ENCODE measurements at regions not wholly inside any gene's neighbourhood (a gene's known extent, or its start where the extent isn't known, plus 50 kb on each side); places are given as distances from the start of the nearest gene placed in this dataset.

DNA sequence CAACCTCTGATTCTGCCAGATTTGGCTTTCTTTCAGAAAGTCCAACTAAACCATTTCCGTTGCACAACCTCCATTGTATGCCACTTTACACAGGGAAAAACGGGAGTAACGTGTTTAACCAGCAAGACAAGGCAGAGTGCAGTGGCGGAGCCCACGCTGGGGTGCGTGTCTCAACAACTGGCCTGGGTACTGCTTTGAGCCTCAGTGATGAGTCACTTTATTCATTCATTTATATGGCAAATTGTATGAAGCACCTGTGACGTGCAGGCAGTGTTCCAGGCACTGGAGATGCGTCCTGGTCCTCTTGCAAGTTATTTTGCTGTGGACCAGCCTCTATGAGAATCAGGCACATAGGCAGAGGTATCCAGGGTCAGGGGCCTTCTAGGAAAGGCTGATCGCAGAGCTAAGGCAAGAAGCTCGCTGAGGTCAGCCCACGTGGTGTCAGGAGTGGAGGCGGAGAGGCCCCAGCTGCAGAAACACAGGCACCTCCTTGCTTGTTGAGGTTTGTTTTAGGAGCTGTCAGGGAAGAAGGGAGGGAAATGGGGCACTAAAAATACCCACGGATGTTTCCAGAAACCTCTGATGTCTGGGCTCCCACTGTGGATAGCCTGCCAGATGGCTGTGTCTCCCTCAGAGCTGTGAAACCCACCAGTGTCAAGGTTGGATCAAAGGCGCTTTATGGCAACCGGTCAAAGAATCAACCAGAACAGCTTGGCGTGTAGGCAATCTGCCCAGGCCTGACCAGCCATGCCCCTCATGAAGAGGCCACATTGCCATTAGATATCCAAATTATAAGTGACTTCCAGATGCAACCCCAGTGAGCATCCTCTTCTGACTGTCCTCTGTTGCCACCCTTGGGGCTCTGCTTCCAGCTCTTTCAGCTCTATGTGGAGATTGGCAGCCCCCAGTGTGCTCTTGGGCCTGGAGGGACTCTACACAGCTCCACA is 157.2 kb downstream of the CD83 start:
- intact Hi-C loops (cut with DNase I): no loop called here
- peaks cover 0 to 8% of the 10 kb centered on the region in 2 donors for H3K9me3 ChIP-seq
- DNase-seq (ENCODE audit: low spot score in 2 of 2): no peak
- no peak overlapping the region for H3K27ac ChIP-seq
- H3K4me1 ChIP-seq: peaks cover 5 to 11% of the 10 kb centered on the region in 2 donors
- no peaks in the 10 kb centered on the region for H3K27me3 ChIP-seq
- TF ChIP-seq, protein P1, sequence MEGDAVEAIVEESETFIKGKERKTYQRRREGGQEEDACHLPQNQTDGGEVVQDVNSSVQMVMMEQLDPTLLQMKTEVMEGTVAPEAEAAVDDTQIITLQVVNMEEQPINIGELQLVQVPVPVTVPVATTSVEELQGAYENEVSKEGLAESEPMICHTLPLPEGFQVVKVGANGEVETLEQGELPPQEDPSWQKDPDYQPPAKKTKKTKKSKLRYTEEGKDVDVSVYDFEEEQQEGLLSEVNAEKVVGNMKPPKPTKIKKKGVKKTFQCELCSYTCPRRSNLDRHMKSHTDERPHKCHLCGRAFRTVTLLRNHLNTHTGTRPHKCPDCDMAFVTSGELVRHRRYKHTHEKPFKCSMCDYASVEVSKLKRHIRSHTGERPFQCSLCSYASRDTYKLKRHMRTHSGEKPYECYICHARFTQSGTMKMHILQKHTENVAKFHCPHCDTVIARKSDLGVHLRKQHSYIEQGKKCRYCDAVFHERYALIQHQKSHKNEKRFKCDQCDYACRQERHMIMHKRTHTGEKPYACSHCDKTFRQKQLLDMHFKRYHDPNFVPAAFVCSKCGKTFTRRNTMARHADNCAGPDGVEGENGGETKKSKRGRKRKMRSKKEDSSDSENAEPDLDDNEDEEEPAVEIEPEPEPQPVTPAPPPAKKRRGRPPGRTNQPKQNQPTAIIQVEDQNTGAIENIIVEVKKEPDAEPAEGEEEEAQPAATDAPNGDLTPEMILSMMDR (IDR thresholded peaks at IDR 0.05): no peak
- H3K36me3 ChIP-seq: no peaks in the 10 kb centered on the region
- no peak overlapping the region for H3K4me3 ChIP-seq

DNA sequence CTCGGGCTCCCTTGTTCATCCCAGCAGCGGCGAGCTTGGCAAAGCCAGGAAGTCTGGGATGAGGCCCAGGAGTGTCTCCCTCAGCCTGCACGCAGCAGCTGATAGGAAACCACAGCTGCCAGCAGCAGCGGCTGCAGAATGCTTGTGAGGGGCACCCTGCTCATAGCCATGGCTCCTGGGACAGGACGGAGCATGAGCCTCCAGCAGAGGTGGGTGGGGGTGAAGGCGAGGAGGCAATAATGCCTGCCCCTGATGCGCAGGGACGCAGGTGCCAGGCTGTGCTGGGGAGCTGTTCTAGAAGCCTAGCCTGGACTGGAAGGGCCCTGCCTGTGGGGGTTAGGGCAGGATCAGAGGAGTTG is 157.9 kb downstream of the CD83 start:
- intact Hi-C loops (cut with DNase I): no loop called here
- Histone ChIP-seq H3K27me3 (no peaks in the 10 kb centered on the region), H3K4me3 (no peak overlapping the region), H3K36me3 (no peaks in the 10 kb centered on the region), H3K27ac (no peak overlapping the region), H3K9me3 (peaks cover 0 to 13% of the 10 kb centered on the region in 2 donors), H3K4me1 (peaks cover 5 to 11% of the 10 kb centered on the region in 2 donors)
- no peak for DNase-seq (ENCODE audit: low spot score in 2 of 2)
- TF ChIP-seq, protein P1 (IDR thresholded peaks at IDR 0.05): no peak

DNA sequence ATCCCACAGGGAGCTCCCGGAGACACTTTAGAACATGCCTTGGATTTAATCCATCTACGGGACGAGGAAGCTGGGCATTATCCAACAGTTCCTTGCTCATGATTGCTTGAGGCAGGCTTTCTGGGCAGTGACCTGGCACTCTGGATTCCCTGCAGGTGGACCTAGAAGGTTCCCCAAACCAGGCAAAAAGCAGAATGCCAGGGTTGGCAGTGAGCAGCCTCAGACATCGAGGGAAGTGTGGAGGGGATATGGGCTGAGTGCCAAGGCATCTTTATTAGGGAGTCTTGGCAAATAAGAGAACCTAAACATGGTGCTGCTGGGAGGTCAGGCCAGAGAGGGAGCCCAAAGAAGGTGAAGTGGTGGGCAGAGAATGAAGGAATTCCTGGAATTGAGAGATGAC is 158.5 kb downstream of the CD83 start:
- TF ChIP-seq, protein P1 (IDR thresholded peaks at IDR 0.05): no peak
- intact Hi-C loops (cut with DNase I): no loop called here
- Histone ChIP-seq H3K27ac (no peak overlapping the region), H3K9me3 (peaks cover 0 to 13% of the 10 kb centered on the region in 2 donors), H3K27me3 (no peaks in the 10 kb centered on the region), H3K4me3 (no peak overlapping the region), H3K4me1 (peaks cover 5 to 11% of the 10 kb centered on the region in 2 donors), H3K36me3 (no peaks in the 10 kb centered on the region)
- no peak for DNase-seq (ENCODE audit: low spot score in 2 of 2)

DNA sequence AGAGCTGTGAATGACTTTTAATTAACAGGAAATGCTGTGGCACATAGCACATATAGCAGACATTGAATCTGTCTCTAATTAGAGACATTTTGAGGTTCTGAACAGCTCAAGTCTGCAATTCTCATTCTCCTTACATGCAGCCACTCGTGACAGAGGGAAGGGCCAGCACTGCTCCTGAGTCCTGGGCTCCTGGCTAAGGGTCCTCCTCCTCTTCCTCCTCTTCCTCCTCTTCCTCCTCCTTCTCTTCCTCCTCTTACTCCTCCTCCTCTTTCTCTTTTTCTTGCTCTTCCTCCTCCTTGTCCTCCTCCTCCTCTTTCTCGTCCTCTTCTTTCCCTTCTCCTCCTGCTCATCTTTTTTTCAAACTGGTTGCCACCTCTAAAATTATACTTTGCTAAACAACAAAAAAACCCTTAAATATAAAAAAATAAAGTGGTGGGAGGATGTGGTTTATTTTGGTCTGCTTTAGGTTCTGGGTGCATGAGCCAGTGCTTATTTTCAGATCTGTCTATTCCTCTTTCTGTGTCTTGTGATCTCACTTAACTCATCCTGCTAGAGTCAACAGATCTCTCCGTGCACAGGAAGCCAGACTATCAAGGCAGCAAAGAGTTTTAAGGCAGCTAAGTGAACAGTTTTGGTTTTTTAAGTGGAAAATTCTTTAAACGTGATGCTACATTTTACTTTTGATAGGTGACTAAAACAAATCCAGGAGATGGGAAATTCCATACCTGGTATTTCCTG is 159.3 kb downstream of the CD83 start:
- no peak for DNase-seq (ENCODE audit: low spot score in 2 of 2)
- H3K36me3 ChIP-seq: no peaks in the 10 kb centered on the region
- peaks cover 0 to 13% of the 10 kb centered on the region in 2 donors for H3K9me3 ChIP-seq
- H3K4me1 ChIP-seq: peaks cover 5 to 11% of the 10 kb centered on the region in 2 donors
- TF ChIP-seq, protein P1 (IDR thresholded peaks at IDR 0.05): no peak
- no peaks in the 10 kb centered on the region for H3K27me3 ChIP-seq
- H3K27ac ChIP-seq: no peak overlapping the region
- intact Hi-C loops (cut with DNase I): no loop called here
- no peak overlapping the region for H3K4me3 ChIP-seq

DNA sequence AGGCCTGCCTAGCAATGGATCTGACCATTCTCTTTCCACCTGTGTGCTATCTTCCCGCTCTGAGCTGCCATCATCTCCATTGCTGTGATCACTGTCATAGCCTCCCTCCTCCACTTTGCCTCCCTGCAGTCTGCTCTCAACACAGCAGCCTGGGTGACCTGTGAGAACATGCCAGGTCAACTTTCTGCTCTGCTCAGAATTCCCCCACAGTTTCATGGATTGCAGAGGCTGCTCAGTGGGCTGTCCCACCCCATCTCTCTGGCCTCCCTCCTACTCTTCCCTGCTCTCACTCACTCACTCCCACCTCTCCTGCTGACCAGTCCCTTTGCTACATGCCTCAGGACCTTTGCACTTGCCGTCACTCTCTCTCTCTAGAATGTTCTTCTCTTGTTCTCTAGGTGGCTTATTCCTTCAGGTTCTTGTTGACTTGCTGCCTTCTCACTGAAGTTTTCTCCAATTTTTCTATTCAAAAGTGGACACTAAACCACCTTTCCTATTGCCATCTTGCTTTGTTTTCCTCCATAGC is 159.9 kb downstream of the CD83 start:
- Histone ChIP-seq H3K9me3 (peaks cover 0 to 7% of the 10 kb centered on the region in 2 donors), H3K36me3 (no peaks in the 10 kb centered on the region), H3K27me3 (no peaks in the 10 kb centered on the region), H3K4me1 (peaks cover 5 to 11% of the 10 kb centered on the region in 2 donors), H3K27ac (no peak overlapping the region), H3K4me3 (no peak overlapping the region)
- intact Hi-C loops (cut with DNase I): no loop called here
- TF ChIP-seq, protein P1 (IDR thresholded peaks at IDR 0.05): no peak
- DNase-seq (ENCODE audit: low spot score in 2 of 2): no peak
